Fibroblast of skin of right biceps (primary cell): ENCODE measurements at regions not wholly inside any gene's neighbourhood (a gene's known extent, or its start where the extent isn't known, plus 50 kb on each side); places are given as distances from the start of the nearest gene placed in this dataset.
A peak's percentile ranks its signal among the peaks of the same experiment; 100 is the strongest.
"Not testable (repeated sequence)": the region's sequence is repeated elsewhere in the genome, so short reads cannot be mapped to it uniquely, and the experiment has no call there.

Experiments
- DNase-seq: peaks from one replicate; pipeline ENCODE4 v3.0.0-alpha.2; 2013

- DNase-seq: no peak
Observed at GRCh38 chr9:104980039-104980654, 52.2 kb upstream of the ABCA1 start.

- no peak for DNase-seq
Observed at GRCh38 chr9:104981543-104982129, 53.7 kb upstream of the ABCA1 start.

DNA sequence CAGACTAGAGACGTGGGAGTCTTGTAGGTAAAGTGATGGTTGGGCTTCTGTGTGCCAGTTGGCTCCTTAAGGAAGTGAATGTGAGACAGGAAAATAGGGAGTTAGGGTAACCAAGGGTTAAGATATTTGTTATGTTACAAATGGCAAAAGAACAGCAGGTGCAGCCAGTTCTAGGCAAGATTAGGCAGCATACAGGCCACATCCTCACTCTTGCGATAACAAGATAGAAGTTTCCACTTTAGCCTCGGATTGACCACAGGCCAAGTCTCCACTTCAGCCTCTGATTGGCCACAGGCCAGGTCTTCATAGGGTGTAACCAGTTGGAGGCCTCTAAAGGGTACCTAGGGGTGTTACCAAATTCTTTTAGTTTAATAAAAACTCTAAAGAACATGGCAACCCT, 54.6 kb upstream of the ABCA1 start:
- no peak for DNase-seq

DNA sequence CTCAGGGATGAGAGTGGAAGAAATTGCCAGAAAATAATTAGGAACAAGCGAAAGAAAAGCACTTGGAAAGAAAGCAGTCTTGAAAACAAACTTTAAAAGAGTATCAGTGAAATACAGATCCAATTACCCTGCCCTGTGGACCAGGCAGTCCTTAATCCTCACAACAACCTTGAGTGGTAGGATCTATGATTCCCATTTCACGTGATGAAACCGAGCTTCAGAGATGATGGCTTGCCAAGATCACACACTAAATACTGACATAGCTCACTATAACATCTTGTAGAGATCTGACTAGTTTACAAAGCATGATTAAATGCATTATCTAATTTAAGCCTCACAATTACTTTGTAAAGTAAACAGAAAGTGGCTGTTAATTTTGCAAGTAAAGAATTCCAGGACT, 55.5 kb upstream of the ABCA1 start:
- DNase-seq: no peak

- no peak for DNase-seq
Observed at GRCh38 chr9:104984121-104984520, 56.2 kb upstream of the ABCA1 start.

GRCh38 chr9:104984542-104984941, 56.6 kb upstream of the ABCA1 start:
- no peak for DNase-seq

- no peak for DNase-seq
Observed at GRCh38 chr9:104984948-104985347, 57.0 kb upstream of the ABCA1 start.

DNA sequence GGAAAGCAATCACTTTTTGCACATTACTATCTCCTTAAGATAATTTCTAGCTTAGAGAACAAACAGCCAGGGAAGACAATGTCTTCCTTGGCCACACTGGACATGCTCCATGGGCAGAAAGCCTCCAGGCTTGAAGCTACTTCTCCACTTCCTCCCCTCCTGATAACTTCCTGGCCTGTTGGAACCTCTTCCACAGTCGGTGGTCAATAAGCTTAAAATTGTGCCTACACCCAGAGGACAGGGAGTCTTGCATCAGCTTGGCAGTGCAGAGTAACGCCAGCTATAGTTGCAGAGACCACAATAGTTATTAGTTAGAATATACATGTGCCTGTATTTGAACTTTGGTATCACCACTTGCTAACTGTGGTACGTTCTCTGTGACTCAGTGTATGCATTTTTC, 58.1 kb upstream of the ABCA1 start:
- DNase-seq: no peak

DNA sequence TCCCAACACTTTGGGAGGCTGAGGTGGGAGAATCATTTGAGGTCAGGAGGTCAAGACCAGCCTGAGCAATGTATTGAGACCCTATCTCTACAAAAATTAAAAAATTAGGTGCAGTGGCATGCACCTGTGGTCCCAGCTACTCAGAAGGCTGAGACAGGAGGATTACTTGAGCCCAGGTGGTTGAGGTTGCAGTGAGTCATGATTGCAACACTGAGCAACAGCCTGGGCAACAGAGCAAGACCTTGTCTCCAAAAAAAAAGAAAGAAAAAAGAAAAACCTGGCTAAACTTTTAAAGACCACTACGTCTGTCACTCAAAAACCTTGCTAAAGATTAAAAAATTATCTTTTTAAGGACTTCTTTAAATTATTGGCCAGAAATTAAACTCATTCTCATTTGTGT, 59.8 kb upstream of the ABCA1 start:
- no peak for DNase-seq

DNA sequence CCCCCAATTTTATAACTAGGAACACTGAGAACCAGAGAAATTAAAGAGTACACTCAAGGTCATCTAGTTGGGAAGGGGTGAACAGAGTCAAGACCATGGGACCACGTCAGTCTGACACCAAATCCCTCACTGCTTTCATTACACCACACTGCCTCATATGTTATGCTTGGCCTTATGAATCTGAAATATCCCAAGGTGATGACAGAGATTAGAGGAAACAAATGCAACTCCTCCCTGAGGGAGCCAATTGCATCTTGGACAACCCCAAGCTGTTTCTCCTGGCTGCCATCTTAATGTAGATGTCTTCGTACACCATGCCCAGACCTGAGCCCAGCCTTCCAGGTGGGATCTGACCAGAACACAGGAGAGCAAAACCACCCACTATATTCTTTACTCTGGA, 60.6 kb upstream of the ABCA1 start:
- no peak for DNase-seq

GRCh38 chr9:104991144-104991953, 63.4 kb upstream of the ABCA1 start:
- peak; percentile 85 for DNase-seq

- DNase-seq: peak; percentile 64
Observed at GRCh38 chr9:104992659-104993058, 64.7 kb upstream of the ABCA1 start.

DNA sequence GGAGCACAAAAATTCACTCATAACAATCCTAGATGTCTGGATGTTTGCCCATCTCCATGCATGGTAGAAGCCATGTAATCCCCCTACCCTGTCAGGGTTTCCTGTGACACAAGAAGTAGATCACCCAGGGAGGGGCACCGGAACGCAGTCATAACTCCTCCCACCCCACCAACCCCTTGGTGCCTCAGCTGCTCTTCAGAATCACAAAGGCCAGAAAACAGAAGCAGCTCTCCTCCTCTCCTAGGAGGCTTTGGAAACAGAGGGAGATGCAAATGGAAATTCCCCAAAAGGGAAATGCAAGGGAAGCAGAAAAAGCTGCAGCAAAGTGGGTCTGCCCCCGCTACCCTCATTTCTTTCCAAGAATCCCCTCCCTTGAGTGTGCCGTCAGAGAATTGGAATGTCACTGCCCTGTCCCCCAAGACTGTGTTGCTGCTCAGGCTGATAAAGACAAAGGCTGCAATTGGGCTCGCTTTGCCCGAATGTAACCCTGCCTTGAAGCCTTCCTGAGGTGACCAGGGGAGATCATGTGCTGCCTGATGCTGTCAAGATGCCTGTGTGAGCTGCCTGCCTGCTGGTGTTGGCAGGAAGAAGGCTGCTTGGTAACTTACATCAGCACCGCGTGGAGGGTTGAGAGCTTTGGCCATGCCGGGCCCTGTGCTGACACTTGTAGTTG, 65.5 kb upstream of the ABCA1 start:
- DNase-seq: peak; percentile 82

DNA sequence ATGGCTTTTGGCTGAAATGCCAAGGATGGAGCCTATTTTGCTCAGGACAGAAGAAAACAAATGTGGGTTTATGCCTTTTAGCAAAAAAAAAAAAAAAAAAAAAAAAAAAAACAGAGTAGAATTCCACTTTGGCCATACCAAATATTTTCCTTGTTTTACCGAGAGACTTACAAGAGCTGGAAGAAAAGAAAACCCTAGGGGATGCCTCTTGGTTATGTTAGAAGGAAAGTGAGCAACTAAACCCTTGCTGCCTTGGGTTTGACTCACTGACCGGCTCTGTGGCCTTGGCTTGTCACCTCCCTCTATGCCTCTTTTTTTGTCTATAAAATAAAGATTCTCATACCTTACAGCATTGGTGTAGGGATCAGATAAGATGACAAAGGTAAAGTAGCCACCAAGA, 69.6 kb upstream of the ABCA1 start:
- no peak for DNase-seq

DNA sequence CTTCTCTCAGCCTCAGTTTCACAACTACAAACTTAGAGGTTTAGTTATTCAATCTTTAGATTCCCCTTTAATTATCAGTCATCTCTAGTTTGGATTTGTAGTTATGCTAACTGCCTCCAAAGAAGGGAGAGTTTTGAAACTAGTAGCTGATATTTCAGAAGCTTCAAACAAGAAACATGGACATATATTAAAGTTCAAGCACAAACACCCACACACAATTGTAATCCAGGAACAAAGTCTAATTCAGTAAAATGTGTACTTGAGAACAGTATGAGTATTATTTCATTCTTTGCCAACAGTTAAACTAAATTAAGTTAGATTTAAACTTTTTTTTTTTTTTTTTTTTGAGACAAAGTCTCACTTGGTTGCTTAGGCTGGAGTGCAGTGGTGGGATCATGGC, 71.2 kb upstream of the ABCA1 start:
- no peak for DNase-seq

GRCh38 chr9:105000529-105000928, 72.6 kb upstream of the ABCA1 start:
- DNase-seq: not testable (repeated sequence)

DNA sequence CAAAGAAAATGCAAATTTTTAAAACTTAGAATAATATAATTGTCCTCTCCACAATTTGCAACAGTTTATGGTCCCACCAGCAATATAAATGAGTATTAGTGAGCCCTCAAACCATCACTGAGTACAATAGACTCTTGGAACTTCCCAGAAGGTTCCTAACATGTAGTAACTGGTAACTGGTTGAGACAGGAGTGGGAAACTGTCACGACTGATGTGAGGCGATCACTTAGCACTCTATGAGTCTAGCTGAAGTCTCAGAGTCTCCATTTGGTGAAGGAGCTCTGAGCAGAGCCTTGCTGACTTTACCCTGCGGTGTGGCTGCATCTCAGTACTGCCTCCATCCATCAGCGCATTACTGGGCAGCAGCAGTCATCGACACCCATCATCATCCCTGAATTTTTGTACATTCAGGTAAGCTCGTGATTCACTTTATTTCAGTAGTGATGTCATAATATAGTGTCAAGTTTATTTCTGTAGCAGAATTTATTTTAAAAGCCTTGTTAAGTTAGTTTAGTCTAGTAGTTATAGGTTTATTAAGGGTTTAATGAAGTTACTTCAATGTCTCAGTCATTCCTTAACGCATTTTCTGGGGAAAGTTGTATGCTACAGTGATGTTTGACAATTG, 76.6 kb upstream of the ABCA1 start:
- no peak for DNase-seq

GRCh38 chr9:105005186-105005585, 77.2 kb upstream of the ABCA1 start:
- no peak for DNase-seq

DNA sequence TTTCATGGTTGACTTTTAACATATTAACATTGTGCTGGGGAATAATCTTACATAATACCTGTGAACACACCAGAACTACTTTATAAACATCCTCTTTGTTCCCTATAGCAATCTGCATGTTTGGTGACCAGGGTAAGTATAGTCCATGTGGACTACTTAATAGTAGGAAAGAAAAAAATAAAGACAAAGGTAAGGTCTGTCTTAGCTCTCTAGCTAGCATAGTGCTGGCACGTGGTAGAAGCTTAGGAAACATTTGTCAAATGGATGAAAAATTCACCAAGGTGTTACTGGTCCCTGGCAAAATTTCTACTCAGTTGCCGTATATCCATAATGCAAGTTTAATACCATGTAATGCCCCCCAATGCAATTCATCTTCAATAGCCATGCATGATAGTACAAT, 78.6 kb upstream of the ABCA1 start:
- no peak for DNase-seq

DNA sequence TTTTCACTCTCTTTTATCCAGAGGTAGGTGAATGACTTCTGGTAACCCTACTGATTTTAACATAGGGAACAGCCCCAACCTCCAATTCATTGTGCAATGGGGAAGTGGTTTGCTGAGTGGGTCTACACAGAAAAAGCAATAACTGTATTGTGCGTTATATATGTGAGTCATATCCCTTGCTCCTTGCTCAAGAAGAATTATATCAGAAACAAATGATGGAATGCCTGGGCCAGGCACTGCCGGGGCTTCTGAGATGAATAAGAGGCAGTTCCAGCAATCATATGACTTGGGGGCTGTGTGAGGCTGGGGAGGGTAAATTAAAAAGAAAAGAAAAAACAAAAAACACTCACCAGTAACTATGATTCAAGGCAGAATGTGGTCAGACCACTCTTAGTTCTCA, 79.2 kb upstream of the ABCA1 start:
- DNase-seq: peak; percentile 94

DNA sequence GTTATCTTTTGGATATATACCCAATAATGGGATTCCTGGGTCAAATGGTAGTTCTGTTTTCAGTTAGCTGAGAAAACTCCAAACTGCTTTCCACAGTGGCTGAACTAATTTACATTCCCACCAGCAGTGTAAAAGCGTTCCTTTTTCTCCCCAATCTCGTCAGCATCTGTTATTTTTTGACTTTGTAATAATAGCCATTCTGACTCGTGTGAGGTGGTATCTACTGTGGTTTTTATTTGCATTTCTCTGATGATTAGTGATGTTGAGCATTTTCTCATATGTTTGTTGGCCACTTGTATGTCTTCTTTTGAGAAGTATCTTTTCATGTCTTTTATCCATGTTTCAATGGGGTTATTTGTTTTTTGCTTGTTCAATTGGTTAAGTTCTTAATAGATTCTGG, 82.1 kb upstream of the ABCA1 start:
- DNase-seq: peak; percentile 26

DNA sequence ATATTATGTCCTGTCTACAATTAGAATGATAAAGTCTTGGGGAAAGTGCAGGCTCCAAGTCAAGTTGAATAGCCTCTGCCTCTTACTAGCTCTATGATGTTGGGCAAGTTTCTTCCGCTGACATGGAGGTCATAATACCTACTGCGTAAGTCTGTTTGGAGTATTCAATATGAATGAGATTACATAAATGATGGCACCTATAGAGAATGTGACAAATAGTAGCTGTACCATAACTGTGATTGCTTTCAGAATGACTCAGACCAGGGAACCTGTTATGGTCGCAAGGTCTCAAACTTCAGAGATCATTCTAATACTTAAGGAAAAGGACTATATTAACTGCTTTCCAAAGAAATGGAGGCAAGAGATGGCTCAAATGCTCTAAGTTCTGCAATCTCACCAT, 94.0 kb upstream of the ABCA1 start:
- DNase-seq: no peak

- DNase-seq: not testable (repeated sequence)
Observed at GRCh38 chr9:105022545-105022944, 94.6 kb upstream of the ABCA1 start.
